ENCODE measurements at regions not wholly inside any gene's neighbourhood (a gene's known extent, or its start where the extent isn't known, plus 50 kb on each side); places are given as distances from the start of the nearest gene placed in this dataset.
"Not testable (repeated sequence)": the region's sequence is repeated elsewhere in the genome, so short reads cannot be mapped to it uniquely, and the experiment has no call there.

- no peak for TF ChIP-seq ERG (CRISPR knock-in tag; IDR thresholded peaks at IDR 0.05)
Observed at GRCh38 chr16:25566183-25566582, 125.6 kb upstream of the HS3ST4 start (continued).

- ChIA-PET CTCF (no interaction called here), POLR2A (no interaction called here)
- DNase-seq (ENCODE audit: low spot score): no peak
- Mint-ChIP-seq H3K27ac (no peak overlapping the region), H3K4me1 (peaks cover 9% of the 10 kb centered on the region), H3K27me3 (ENCODE audit: low read depth) (peaks cover 3% of the 10 kb centered on the region; the same call in 1 of the 2 replicates), H3K4me3 (no peak overlapping the region), H3K9me3 (peaks cover 40% of the 10 kb centered on the region), H3K36me3 (peaks cover 30% of the 10 kb centered on the region)
- no peak for ATAC-seq
- TF ChIP-seq ZBTB21 (CRISPR knock-in tag; IDR thresholded peaks at IDR 0.05; ENCODE audit: borderline replicate concordance) (no peak), SMAD3 (CRISPR knock-in tag; IDR thresholded peaks at IDR 0.05; ENCODE audit: borderline replicate concordance) (no peak), TP53 (CRISPR knock-in tag; IDR thresholded peaks at IDR 0.05) (no peak), AFF4 (CRISPR knock-in tag; IDR thresholded peaks at IDR 0.05; ENCODE audit: borderline replicate concordance) (no peak), ZNF263 (CRISPR knock-in tag; IDR thresholded peaks at IDR 0.05; ENCODE audit: low read depth) (no peak), MLX (CRISPR knock-in tag; IDR thresholded peaks at IDR 0.05) (no peak), ATF1 (CRISPR knock-in tag; IDR thresholded peaks at IDR 0.05) (no peak), AR (CRISPR knock-in tag; IDR thresholded peaks at IDR 0.05) (no peak), IRF1 (CRISPR knock-in tag; IDR thresholded peaks at IDR 0.05) (no peak), TCF7 (CRISPR knock-in tag; IDR thresholded peaks at IDR 0.05; ENCODE audit: low read depth) (no peak), TEAD4 (CRISPR knock-in tag; IDR thresholded peaks at IDR 0.05) (no peak), HMGXB4 (CRISPR knock-in tag; IDR thresholded peaks at IDR 0.05) (no peak), FOXP4 (CRISPR knock-in tag; IDR thresholded peaks at IDR 0.05) (no peak), ELF4 (CRISPR knock-in tag; IDR thresholded peaks at IDR 0.05; ENCODE audit: low read depth) (no peak), TEAD1 (CRISPR knock-in tag; IDR thresholded peaks at IDR 0.05) (no peak), KAT7 (CRISPR knock-in tag; IDR thresholded peaks at IDR 0.05; ENCODE audit: borderline replicate concordance) (no peak), JUN (CRISPR knock-in tag; IDR thresholded peaks at IDR 0.05) (no peak), ZNF671 (CRISPR knock-in tag; IDR thresholded peaks at IDR 0.05) (no peak), ZNF512 (CRISPR knock-in tag; IDR thresholded peaks at IDR 0.05; ENCODE audit: borderline replicate concordance) (no peak)
Observed at GRCh38 chr16:25563700-25564099, 128.1 kb upstream of the HS3ST4 start.

GRCh38 chr16:25561723-25562122, 130.0 kb upstream of the HS3ST4 start:
- Mint-ChIP-seq H3K4me1 (peaks cover 11% of the 10 kb centered on the region), H3K36me3 (peaks cover 35% of the 10 kb centered on the region), H3K9me3 (peaks cover 48% of the 10 kb centered on the region)
- H3K4me3 Mint-ChIP-seq; DNase-seq (ENCODE audit: low spot score); CTCF ChIA-PET; H3K27me3 Mint-ChIP-seq (ENCODE audit: low read depth); ATAC-seq; POLR2A ChIA-PET; H3K27ac Mint-ChIP-seq: not testable (repeated sequence)

Data from WTC11 (cell line).